ENCODE measurements at regions not wholly inside any gene's neighbourhood (a gene's known extent, or its start where the extent isn't known, plus 50 kb on each side); places are given as distances from the start of the nearest gene placed in this dataset.
A peak's percentile ranks its signal among the peaks of the same experiment; 100 is the strongest.

DNA sequence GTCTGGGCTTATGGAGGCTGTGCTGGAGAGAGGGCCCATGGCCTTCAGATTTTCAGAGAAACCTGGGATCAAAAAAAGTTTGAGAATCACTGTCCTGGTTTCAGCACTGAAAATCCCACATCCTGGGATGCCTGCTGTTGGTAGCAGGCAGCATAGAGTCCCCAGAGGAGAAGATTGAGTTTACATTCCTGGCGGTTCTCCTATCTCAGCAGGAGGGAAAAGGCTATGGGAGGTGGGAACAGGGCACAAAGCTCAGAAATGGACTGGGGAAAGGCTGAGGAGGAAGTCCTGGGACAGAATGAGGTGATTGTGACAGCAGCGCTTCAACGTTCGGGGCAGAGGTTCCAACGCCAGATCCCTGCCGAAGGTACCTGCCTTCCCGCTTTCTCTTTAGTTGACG is 103.4 kb downstream of the ETS2 start:
- TF ChIP-seq, protein P1, sequence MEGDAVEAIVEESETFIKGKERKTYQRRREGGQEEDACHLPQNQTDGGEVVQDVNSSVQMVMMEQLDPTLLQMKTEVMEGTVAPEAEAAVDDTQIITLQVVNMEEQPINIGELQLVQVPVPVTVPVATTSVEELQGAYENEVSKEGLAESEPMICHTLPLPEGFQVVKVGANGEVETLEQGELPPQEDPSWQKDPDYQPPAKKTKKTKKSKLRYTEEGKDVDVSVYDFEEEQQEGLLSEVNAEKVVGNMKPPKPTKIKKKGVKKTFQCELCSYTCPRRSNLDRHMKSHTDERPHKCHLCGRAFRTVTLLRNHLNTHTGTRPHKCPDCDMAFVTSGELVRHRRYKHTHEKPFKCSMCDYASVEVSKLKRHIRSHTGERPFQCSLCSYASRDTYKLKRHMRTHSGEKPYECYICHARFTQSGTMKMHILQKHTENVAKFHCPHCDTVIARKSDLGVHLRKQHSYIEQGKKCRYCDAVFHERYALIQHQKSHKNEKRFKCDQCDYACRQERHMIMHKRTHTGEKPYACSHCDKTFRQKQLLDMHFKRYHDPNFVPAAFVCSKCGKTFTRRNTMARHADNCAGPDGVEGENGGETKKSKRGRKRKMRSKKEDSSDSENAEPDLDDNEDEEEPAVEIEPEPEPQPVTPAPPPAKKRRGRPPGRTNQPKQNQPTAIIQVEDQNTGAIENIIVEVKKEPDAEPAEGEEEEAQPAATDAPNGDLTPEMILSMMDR (IDR thresholded peaks at IDR 0.05), result no peak
- peak in 1 of 3 donors; percentile 49 for TF ChIP-seq POLR2A (IDR thresholded peaks at IDR 0.05)

All from body of pancreas (tissue), 4 donors.